Osteoblast (primary cell): ENCODE measurements at regions not wholly inside any gene's neighbourhood (a gene's known extent, or its start where the extent isn't known, plus 50 kb on each side); places are given as distances from the start of the nearest gene placed in this dataset.

Source experiments
- DNase-seq: peaks from one replicate; pipeline ENCODE4 v3.0.0; 2011; ENCODE audit warnings: low spot score, mixed read lengths; ENCODE audit not compliant: insufficient read length; ENCODE audit errors: missing footprints
- H2AFZ ChIP-seq: 2 replicates; pipeline ENCODE4 v1.6.0; 2011; ENCODE audit warnings: mild to moderate bottlenecking, low read length
- H3K27ac ChIP-seq: 2 replicates; pipeline ENCODE4 v1.5.1; 2011; ENCODE audit warnings: mild to moderate bottlenecking, low read depth, low read length, moderate library complexity
- H3K27me3 ChIP-seq: 2 replicates; pipeline ENCODE4 v1.6.0; 2012; ENCODE audit warnings: mild to moderate bottlenecking, control low read depth, inconsistent platforms, low read length, moderate library complexity; ENCODE audit not compliant: insufficient read depth
- H3K36me3 ChIP-seq: 2 replicates; pipeline ENCODE4 v1.5.1; 2011; ENCODE audit warnings: mild to moderate bottlenecking, low read length, control low read depth, moderate library complexity; ENCODE audit not compliant: insufficient read depth
- H3K4me1 ChIP-seq: 2 replicates; pipeline ENCODE4 v1.5.1; 2011; ENCODE audit warnings: mild to moderate bottlenecking, low read length, control low read depth, moderate library complexity; ENCODE audit not compliant: insufficient read depth
- H3K4me2 ChIP-seq: 2 replicates; pipeline ENCODE4 v1.6.0; 2011; ENCODE audit warnings: mild to moderate bottlenecking, low read length; ENCODE audit not compliant: insufficient read depth
- H3K4me3 ChIP-seq: fragments of 200-600 bp; sonication (generic); 3 replicates; pipeline ENCODE4 v1.5.1; 2012; ENCODE audit warnings: mild to moderate bottlenecking, low read length, inconsistent platforms; ENCODE audit not compliant: insufficient read depth
- H3K79me2 ChIP-seq: 2 replicates; pipeline ENCODE4 v1.6.0; 2012; ENCODE audit warnings: mild to moderate bottlenecking, low read length, control low read depth, inconsistent platforms; ENCODE audit not compliant: insufficient read depth
- H3K9me3 ChIP-seq: 2 replicates; pipeline ENCODE4 v1.5.1; 2011; ENCODE audit warnings: low read depth, low read length, control low read depth
- H4K20me1 ChIP-seq: 2 replicates; pipeline ENCODE4 v1.6.0; 2012; ENCODE audit warnings: mild to moderate bottlenecking, low read length, control low read depth; ENCODE audit not compliant: insufficient read depth
- CTCF ChIP-seq: IDR thresholded peaks from 2 replicates; pipeline ENCODE4 v1.5.1; 2011; ENCODE audit warnings: mild to moderate bottlenecking, low read depth, low read length, moderate library complexity; ENCODE audit errors: extremely low read depth

GRCh38 chr6:105886066-105886813 lies 199.9 kb upstream of the PRDM1 start:
- H3K9me3 ChIP-seq: no peaks in the 10 kb centered on the region
- TF ChIP-seq CTCF: no peak
- no peak for DNase-seq
- no peaks in the 10 kb centered on the region for H4K20me1 ChIP-seq
- no peak overlapping the region for H3K4me3 ChIP-seq
- H3K27me3 ChIP-seq: no peaks in the 10 kb centered on the region
- peaks cover 4% of the 10 kb centered on the region for H3K4me1 ChIP-seq
- H3K36me3 ChIP-seq: no peaks in the 10 kb centered on the region
- H3K4me2 ChIP-seq: no peak overlapping the region
- no peak overlapping the region for H3K27ac ChIP-seq
- no peak overlapping the region for H2AFZ ChIP-seq
- no peaks in the 10 kb centered on the region for H3K79me2 ChIP-seq

GRCh38 chr6:105884426-105884825 lies 201.7 kb upstream of the PRDM1 start:
- Histone ChIP-seq H3K4me3 (no peak overlapping the region), H3K79me2 (no peaks in the 10 kb centered on the region), H4K20me1 (no peaks in the 10 kb centered on the region), H3K4me2 (no peak overlapping the region), H3K27me3 (no peaks in the 10 kb centered on the region), H3K4me1 (no peaks in the 10 kb centered on the region), H3K9me3 (no peaks in the 10 kb centered on the region), H3K27ac (no peak overlapping the region), H2AFZ (no peak overlapping the region), H3K36me3 (no peaks in the 10 kb centered on the region)
- DNase-seq: no peak
- no peak for TF ChIP-seq CTCF

GRCh38 chr6:105884011-105884410 lies 202.1 kb upstream of the PRDM1 start:
- no peaks in the 10 kb centered on the region for H3K79me2 ChIP-seq
- no peak for DNase-seq
- H3K36me3 ChIP-seq: no peaks in the 10 kb centered on the region
- no peaks in the 10 kb centered on the region for H3K9me3 ChIP-seq
- no peak overlapping the region for H3K4me2 ChIP-seq
- H3K27me3 ChIP-seq: no peaks in the 10 kb centered on the region
- no peak overlapping the region for H3K27ac ChIP-seq
- H4K20me1 ChIP-seq: no peaks in the 10 kb centered on the region
- no peaks in the 10 kb centered on the region for H3K4me1 ChIP-seq
- no peak for TF ChIP-seq CTCF
- H2AFZ ChIP-seq: no peak overlapping the region
- no peak overlapping the region for H3K4me3 ChIP-seq

- no peaks in the 10 kb centered on the region for H3K4me1 ChIP-seq
- DNase-seq: no peak
- H3K9me3 ChIP-seq: no peaks in the 10 kb centered on the region
- no peaks in the 10 kb centered on the region for H3K79me2 ChIP-seq
- no peak overlapping the region for H3K4me3 ChIP-seq
- no peak overlapping the region for H3K4me2 ChIP-seq
- no peaks in the 10 kb centered on the region for H3K27me3 ChIP-seq
- no peaks in the 10 kb centered on the region for H4K20me1 ChIP-seq
- H2AFZ ChIP-seq: no peak overlapping the region
- no peaks in the 10 kb centered on the region for H3K36me3 ChIP-seq
- no peak for TF ChIP-seq CTCF
- no peak overlapping the region for H3K27ac ChIP-seq
These were observed 203.3 kb upstream of the PRDM1 start for GRCh38 chr6:105882828-105883227.
